EH (cell line): ENCODE measurements at regions not wholly inside any gene's neighbourhood (a gene's known extent, or its start where the extent isn't known, plus 50 kb on each side); places are given as distances from the start of the nearest gene placed in this dataset.

Experiments
- DNase-seq: peaks from one replicate; pipeline ENCODE4 v3.0.0-alpha.2; 2015; ENCODE audit warnings: low read depth

DNA sequence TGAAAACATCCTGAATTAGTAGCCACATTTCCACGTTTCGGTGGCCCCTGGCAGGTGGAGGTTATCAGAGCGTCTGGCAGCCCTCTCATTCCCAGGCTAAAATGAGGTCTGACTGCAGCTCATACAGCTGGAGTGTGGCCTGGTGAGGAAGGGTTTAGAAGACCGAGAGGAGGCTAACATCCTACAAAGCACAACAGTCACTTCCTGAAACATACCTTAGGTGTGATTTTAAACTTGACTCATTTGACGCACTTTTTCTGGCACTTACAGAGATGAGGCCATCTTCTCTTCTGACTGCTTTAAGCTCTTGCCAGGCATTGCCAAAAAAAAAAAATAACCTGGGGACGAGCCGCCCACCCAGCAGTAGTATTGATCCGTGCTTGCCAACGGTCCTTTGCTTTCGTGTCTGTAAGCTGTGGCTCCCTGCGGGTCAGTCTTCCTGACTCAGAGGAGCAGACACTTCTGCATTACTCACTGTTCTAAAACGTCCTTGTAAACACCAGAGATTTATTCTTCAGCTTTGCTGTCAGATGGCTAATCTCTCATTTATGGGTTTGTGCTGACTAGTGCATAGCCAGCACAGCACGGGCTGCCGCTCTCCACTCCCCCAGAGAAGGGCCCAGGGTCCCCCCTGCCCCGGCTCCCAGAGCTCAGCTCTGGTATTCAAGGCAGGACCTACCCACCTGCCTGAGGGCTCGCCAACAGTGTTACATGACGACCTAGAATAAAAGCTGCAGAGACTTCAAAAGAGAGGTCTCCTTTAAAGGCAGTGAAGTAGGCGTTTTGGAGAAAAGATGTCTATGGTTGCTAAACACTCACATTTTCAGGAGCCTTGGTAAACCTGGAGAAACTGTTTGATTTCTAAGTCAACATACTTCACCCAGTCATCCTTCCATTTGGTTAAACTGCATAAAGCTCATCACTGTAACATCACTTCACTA, 78.5 kb upstream of the FRMD1 start:
- DNase-seq: peak; percentile 75

DNA sequence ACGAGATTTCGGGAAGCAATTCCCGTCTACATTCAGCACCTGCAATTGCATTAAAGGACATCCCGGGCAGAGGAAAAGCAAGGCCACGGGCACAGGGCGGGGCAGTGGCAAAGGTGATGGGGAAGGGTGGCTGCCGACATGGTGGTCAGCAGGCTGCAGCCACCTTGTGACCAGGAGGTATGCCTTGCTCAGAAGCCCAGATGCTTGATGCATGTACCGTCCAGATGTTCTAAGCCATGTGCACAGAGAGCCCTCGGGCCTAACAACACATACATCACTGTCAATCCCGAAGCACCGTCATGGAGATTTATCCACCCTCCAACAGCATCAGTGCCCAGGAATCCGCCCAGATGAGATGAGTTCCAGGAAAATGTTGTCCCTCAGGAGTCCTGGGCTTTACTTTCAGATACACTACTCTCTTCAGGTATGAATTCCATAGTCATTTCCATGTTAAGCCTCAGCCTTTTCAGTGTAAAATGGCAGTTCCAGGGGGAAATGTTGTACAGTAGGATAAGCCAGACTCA, 77.8 kb upstream of the FRMD1 start:
- peak; percentile 3 for DNase-seq

DNA sequence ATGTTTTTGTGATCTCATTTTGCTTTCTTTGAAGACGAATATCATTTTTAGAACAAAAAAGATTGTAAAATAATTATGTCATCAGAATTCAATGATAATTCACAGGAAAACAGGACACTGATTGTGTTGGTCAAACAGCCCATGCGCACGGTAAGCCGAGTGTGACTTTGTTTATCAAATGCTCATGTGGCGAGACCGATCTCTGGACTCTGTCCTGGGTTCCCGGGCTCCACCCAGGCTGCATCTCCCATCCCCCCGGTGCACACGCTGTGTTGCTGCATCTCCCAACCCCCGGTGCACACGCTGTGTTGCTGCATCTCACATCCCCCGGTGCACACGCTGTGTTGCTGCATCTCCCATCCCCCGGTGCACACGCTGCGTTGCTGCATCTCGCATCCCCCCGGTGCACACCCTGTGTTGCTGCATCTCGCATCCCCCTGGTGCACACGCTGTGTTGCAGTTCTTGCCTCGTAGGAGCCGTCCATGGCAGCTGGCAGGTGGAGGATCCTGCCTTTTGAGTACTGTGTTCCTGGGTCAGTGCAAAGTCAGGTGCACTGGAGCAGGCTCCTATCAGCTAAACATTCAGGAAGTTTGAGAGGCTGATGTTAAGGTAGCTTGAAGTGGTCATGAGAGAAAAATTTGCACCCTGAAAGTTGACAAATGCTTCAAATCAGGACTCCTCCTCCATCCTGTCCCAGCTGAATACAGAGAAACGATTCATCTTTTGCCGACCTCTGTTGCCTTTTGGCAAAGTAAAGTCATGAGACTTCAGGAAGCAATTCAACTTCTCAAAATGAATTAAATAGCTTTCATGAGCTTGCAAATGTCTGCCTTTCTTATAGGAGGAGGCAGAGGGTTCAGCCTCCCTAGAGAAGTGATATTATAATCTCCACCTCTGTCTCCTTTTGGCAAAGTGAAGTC, 77.1 kb upstream of the FRMD1 start:
- DNase-seq: no peak

DNA sequence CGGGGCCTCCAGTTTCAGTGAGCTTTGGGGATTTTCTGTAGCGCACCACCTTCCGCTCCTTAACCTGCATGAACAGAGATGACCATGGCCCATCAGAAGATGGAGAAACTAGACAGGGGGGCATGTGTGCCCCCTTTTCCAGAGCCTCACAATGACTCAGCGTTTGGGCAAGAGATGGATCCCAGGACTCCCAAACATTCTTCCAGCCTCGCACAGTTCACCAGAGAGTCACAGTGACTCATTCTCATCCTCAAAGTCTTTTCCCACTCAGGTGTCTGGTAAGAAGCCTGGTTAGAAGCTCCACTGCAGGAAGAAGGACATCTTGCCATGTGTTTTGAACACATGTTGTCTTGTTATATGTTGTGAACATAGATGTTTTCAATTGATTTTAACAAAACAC, 76.2 kb upstream of the FRMD1 start:
- peak; percentile 63 for DNase-seq

DNA sequence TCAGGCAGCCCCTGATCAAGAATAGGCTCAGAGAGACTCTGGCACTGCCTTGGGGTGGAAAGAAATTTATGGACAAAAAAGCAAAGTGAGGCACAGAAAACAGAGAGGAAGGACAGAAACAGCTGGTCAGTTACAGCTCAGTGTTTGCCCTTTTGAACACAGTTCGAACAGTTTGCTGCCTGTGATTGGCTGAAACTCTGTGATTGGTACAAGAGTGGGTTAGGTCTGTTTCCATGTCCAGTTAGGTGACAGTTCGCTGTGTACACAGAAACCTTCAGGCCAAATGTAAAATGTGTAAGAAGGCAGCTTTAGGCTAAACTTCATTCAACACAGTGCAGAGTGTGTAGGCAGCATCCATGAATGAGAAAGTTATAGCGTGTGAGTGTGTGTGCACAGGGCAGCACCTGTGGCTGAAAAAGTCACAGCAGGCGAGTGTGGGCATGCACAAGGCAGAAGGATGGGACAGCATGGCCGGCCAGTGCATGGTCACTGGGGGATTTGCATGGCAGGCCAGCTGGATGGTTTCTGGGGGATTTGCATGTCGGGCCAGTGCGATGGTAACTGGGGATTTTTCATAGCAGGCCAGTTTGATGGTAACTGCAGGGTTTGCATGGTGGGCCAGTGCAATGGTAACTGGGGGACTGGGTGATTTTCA, 75.4 kb upstream of the FRMD1 start:
- no peak for DNase-seq

DNA sequence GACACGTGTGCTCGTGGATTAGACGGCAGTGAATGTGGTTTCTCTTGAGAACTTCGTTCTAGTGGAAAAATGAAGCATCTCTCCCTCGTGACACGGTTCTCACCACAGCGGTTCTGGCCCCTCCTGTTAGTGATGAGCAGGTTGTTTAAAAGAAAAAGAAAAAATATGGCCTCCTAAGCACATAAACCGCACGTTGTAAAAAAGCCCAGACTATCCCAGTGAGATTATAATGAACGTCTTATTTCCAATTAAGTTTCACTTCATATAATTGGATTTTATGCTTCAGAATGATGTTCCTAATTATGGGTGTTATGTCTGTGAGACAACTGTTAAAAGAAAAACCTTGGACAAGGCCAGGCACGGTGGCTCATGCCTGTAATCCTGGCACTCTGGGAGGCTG, 74.5 kb upstream of the FRMD1 start:
- DNase-seq: no peak

DNA sequence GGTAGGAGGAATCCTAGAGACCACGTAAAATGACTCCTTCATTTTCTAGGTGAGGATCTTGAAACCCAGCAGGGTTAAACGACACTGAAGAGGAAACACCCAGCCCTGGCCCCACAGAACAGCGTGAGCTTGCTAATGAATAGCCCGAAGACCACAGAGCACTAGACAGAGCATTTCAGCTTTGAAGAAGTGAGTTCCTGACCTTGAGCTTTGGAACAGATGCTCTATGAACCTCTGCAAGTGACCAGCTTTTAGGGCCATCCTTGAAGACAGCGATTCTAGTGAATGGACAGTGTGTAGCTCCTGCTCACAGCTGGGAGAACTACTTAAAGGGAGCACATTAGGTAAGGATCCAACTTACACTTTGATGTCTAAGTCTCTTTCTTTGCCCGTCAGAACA, 74.0 kb upstream of the FRMD1 start:
- no peak for DNase-seq

DNA sequence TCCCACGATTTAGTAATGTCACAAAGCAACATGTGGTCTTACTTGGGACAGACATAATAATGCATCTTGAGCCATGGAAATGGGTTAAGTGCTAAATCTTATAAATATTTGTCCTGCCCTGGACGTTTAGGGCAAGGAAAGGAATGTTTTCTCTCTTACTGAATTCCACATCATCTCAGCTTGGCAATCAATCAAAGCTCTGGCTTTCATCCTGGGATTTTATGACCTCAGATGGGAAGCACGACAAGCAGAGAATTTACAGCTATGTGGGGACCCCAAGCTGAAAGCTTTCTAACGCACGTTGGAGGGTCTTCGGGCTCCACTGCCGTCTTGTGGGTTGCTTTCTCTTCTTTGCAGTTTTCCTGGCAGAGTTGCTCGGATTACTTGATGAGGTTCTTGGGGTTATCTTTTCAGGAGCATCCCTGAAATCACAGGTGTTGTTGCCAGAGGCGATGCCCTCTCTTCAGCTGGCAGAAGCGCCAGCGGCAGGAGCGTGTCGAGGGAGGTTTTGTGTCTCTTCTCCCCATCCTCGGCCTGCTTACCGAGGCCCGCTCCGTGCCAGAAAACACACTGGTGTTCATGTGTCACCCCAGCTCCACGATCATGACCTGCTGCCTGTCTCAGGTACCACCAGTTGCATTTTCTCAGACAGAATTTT, 73.4 kb upstream of the FRMD1 start:
- DNase-seq: peak; percentile 60

DNA sequence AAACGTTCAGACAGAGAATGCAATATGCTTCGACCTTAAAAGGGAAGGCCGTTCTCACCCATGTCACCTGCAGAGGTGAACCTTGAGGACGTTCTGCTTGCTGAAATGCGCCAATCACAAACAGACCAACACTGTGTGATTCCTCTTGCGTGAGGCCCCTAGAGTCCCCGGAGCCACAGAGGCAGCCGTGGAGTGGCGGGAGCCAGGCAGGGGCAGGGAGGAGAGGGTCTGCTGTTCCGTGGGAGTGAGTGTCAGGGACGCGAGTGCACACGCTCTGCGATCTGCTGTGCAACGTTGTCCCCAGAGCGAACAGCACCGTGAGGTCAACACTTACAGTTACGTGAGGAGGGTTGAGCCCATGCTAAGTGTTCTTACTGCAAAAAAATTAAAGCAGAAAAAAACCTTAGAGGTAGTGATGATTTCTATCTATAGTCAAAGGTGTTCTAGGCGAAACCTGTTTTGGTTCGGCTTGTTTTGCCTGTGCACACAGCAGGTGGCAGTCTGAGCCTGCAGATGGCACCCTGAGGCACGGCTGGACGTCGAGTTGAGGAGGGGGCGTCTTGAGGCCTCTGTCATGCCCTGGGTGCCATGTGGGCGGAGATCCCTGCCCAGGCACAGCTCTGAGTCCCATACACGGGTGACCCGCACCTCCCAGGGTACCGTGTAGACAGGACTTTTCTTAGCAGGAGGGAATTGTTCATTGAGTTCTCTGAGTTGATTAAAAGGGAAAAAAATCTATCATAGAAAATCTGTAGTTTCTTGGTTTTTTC, 71.7 kb upstream of the FRMD1 start:
- DNase-seq: no peak

DNA sequence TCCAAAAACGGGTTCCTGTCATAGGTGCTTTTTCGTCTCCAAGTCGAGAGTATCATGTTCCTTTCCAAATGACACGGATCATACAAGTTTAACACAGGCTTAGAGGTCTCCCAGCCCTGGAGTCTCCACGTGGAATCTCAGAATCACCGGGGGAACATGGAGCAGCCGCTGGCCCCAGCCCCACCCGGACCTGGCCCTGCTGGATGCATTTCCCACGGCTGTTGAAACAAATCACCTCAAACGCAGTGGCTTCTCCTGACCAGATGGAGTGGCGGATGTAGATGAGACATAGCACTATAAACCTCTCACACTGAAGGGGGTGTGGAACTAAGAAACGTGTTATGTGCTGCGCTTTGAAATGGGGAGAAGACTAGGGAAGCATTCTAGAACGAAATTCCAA, 70.0 kb upstream of the FRMD1 start:
- no peak for DNase-seq

DNA sequence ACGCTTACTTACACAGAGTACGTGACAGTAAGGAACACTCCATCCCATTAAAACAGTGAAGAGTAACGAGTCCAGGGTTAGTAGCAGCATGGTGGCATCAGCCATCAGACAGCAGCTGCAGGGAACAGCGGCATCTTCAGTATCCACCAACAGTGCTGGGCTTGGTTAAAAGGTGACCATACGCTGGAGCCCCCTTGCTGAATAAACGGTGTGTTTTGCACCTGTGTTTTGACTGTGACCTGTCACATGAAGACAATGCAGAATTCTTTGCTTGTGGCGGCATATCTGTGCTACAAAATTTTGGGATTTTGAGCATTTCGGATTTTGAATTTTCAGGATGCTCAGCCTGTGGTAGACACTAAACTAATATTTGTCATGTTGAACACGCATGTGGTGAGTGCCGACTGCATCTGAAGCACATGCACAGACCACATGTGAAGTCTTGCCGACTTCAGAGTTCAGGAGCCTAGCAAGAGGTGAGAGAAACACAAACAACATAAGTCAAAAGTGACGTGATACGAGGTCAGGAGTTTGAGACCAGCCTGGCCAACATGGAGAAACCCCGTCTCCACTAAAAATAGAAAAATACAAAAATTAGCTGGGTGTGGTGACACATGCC, 69.3 kb upstream of the FRMD1 start:
- DNase-seq: no peak

DNA sequence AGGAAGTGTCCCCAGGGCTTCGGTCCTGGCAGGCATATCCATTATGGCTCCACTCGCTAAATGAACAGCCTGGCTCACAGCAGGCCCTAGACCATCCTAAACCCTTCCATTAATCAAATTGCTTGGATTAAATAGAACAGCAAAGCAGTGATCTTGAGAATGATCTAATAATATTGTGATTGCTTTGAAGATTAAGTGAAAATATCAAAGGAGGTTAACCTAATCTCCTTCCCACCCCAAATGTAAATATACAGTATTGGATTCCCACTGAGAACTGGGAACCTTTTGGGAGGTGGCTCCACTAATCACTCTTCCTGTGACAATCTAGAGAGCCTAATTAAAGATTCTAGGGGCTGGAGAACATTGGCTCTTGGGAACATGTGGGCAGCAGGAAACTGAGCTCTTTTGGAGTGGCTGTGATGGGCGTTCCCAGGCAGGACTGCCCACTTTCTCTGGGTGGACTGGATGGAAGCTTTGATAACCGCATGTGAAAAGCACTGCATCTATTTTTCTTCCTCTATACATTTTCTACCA, 68.3 kb upstream of the FRMD1 start:
- no peak for DNase-seq

DNA sequence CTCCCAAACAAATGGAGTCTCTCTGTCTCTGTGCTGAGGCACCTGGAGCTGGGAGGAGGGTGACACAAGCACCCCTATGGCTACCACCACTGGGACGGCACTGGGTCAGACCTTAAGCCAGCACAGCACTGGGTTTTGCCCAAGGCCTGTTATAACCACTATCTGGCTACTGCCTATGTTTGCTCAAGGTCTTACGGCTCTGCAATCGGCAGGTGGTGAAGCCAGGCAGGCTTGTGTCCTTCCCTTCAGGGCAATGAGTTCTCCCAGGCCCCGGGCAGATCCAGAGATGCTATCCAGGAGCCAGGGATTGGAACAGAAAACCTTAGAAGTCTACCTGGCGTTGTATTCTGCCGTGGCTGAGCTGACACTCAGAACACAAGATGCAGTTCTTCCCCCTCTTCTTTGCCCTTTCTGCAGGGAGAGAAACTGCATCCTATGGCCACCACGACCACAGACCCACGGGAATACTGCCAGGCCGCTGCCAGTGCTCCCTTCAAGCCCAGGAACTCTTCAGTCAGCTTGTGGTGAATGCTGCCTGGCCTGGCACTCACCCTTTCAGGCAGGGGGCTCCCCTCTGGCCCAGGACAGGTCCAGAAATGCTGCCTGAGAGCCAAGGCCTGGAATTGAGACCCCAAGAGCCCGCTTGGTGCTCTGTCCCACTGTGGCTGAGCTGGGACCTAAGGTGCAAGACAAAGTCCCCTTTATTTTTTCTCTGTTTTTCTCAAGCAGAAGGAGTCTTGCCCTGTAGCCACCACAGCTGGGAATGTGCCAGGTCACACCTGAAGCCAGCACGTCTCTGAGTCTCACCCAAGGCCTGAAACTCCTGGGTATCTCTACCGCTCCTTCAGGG, 67.0 kb upstream of the FRMD1 start:
- DNase-seq: no peak

DNA sequence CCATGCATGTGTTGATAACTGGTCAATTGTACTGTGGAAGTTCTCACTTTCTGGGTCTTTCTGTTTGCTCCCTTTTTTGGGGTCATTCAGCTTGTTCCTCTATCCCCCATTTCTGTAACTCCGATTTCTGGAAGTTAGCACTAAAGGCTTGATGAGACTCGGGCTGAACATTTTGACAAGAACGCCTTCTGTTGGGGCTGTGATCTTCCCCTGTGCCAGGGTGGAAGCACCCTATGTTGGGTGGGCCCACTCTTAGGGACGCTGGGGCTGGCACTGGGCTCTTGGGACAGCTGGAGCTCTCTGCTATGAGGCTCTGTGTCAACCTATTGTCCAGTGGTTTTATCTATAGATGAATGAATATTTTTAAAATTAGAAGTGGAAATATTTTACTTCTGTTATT, 60.1 kb upstream of the FRMD1 start:
- DNase-seq: no peak

DNA sequence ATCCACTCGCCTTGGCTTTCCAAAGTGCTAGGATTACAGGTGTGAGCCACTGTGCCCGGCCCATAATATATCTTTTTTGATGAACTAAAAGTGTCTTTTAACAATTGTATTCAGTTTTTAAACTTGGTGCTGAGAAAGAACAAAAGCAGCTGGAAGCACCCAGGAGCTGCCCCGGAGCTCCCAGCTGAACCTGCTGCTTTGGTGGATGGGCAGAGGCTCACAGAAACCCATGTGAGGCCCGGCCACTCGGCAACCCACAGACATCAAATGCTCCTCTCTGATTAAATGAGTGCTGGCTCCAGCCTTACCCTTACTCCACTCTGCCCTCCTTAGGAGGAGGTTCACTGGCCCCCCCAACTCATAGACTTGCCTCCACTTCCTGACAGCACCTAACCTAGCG, 59.4 kb upstream of the FRMD1 start:
- no peak for DNase-seq

DNA sequence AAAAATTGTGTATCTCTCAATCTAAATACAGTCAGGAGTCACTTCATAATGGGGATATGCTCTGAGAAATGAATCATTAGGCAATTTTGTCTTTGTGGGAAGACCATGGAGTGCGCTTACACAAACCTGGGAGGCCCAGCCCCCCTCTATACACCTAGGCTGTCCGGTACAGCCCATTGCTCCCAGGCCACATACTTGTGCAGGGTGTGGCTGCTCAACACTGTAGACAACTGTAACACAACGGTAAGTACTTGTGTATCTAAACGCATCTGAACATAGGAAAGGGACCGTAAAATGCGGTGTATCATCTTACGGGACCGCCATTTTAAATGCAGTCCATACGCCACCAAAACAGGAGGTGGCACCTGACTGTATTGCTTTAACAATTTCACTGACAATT, 58.0 kb upstream of the FRMD1 start:
- no peak for DNase-seq

DNA sequence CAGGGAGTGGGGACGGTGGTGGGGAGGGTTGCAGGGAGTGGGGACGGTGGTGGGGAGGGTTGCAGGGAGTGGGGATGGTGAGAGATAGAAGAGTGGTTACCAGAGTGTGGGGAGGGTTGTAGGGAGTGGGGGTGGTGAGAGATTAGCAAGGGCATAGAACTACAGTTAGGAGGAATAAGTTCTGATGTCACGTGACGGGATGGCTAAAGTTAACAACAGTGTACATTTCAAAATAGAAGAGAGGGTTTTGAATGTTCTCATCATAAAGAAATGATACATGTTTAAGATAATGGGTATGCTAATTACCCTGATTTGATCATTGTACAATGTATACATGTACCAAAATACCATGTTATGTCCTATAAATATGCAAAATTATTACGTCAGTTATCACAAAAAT, 57.6 kb upstream of the FRMD1 start:
- DNase-seq: no peak

DNA sequence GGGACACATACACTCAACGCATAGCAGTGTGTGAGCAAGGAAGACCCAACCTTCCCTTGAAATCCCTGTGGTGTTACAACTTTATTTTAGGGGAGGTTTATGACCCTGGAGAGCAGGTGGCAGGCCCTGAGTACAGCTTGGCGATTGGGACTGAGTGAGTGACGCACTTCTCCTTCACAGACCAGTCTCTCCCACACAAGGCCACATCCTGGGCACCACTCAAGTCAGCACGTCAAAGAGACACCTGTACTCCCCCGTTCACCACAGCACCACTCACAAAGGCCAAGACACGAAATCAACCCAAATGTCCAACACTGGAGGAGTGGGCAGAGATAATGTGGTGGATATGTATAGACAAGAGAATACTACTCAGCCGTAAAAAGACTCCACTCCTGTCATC, 57.0 kb upstream of the FRMD1 start:
- no peak for DNase-seq

DNA sequence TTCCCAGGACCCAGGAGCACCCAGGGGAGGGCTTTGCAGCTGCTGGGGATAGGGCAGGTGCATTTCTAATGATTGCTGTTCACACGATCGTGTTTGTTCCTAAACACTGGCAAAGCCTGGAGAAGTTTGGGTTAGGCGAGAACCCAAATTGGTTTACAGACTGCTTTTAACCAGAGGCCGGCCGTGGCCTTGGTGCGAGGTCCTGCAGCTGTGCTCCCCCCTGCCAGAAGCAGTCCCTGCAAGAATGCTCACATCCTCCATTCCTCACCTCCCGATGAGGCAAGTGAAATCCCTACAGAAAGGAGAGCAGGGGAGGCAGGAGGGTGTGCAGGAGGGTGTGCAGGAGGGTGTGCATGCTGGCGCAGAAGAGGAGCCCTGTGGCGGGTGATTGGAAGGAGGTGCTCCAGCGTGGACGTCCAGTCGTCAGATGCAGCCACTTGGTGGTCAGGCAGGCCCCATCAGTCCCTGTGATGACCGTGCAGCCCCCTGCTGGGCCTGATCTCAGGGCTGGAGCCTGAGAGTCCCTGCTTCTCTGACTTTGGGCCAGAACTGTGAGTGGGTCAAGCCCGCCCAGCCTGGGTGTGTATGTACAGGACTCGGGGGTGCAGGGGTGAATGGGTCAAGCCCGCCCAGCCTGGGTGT, 55.7 kb upstream of the FRMD1 start:
- DNase-seq: no peak
